KBM-7 (cell line): ENCODE measurements at regions not wholly inside any gene's neighbourhood (a gene's known extent, or its start where the extent isn't known, plus 50 kb on each side); places are given as distances from the start of the nearest gene placed in this dataset.
"Not testable (repeated sequence)": the region's sequence is repeated elsewhere in the genome, so short reads cannot be mapped to it uniquely, and the experiment has no call there.

Source experiments
- DNase-seq: peaks from one replicate; pipeline ENCODE4 v3.0.0-alpha.2; 2015
- in situ Hi-C: fragments of 300-500 bp; cut with MboI; formaldehyde crosslinking; loops from 2 replicates; pipeline ENCODE4 v1.14.3; 2020; ENCODE audit warnings: low sequenced_read_pairs, low pct_unique_long_range_greater_than_20kb, mixed read lengths

DNA sequence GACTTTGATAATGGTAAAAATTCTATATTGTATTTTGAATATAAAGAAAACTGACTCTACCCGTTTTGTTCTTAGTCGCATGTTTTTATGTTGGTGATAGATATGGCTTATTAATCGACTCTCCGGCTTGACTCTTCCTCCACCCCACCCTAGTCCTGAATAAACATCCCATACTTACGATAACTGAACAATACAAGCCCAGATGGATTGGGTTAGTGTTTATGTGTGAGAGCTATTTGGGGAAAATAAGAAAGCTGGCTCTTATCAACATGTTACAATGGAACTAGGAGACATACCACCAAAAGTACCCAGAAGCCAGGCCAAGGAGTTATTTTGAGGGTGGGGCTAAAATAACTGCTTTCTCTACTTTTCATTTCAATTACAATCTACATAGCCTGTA lies 796.3 kb downstream of the DIAPH3 start:
- no peak for DNase-seq
- in situ Hi-C loops = no loop called here

- no peak for DNase-seq
- in situ Hi-C loops = no loop called here
Observed at GRCh38 chr13:59367904-59368303, 795.8 kb downstream of the DIAPH3 start.

DNA sequence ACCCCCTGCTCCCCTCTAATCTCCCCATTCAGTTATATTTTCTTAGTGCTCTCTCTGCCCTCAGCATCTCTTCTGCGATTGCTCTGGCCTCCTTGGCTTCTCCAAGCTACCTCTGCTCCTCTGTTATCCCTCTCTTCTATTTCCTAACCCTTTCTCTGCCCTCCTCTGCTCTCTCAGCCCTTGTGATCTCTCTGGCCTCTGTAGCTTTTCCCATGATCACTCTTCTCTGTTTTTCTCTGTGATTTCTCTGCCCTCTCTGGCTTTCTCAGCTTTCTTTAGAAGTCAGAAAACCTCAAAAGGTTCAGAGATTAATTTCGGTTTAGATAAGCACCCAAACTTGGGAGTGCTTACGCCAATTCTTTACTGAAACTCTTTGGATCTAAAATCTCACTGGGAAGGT lies 795.0 kb downstream of the DIAPH3 start:
- no peak for DNase-seq
- in situ Hi-C loops = no loop called here

DNA sequence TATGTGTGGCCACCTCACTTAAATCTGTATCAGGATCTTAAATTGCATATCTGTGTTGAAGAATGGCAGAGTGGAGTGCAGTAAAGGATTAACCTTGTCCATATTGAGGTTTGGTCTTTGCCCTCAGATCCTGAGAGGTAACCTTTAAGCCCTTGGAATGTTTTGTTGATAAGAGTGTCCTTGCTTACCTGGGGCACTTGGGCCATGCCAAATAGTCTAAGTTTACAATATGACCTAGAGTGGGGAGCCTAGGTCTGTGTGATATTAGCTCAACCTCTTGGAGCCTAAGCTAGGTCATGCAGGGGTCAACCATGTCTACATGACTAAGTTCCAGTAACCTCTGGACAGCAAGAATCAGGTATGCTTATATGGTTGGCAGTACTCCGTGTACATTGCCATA lies 792.5 kb downstream of the DIAPH3 start:
- in situ Hi-C loops = no loop called here

GRCh38 chr13:59373341-59373740 lies 790.4 kb downstream of the DIAPH3 start:
- DNase-seq = no peak
- in situ Hi-C loops = no loop called here

More for the DNA sequence above, 792.5 kb downstream of the DIAPH3 start:
- DNase-seq = no peak

DNA sequence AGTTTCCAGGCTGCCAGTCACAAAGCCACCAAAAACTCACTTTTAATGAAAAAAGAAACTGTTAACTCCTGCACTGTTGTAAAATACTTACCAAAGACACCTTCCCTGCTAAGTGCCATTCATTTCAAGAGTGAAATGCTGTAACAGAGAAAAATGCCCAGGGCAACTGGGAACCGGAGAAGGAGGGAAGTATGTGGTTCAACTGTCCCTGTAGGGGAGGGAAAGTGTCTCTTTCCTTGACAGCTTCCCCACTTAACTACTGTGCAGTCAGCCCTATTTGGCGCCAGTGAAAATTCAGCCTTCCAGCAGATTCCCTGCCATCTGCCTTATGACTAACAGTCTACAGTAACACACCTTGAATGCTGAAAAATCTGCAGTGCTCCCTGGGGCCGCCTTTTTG lies 789.0 kb downstream of the DIAPH3 start:
- in situ Hi-C loops = no loop called here
- peak; percentile 44 for DNase-seq

DNA sequence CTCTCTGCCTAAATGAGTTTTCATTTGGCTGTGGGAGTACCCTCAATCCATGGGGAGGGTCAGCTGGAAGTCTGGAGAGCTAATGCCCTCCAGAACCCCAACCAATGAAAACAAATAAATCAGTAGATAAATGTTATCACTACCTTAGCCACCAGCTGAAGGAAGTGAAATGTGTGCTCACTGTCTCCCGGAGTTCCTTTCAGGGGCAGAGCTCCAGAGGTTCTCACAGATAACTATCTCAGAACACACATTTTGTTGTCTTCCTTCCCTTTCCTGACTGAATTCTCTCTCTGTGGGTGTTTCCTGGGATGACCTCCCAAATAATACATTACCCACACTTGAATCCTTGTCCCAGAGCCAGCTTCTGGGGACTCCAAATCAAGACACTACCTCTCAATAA lies 779.6 kb downstream of the DIAPH3 start:
- in situ Hi-C loops = no loop called here
- peak; percentile 21 for DNase-seq

- in situ Hi-C loops = no loop called here
- peak; percentile 89 for DNase-seq
Observed at GRCh38 chr13:59391696-59392095, 772.0 kb downstream of the DIAPH3 start.

- no peak for DNase-seq
- in situ Hi-C loops = no loop called here
Observed at GRCh38 chr13:59392328-59392727, 771.4 kb downstream of the DIAPH3 start.

DNA sequence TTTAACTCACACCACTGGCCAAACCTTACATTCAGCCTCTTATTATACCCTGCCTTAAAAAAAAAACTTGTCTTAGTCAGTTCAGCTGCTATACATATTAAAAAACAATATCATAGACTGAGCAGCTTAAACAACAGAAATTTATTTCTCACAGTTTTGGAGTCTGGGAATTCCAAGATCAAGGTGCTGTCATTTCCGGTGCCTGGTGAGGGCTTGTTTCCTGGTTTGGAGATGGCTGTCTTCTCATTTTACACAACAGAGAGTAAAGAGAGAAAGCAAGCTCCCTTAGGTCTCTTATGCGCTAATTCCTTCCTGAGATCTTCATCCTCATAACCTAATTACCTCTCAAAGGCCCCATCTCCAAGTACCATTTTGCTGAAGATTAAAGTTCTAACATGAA lies 769.2 kb downstream of the DIAPH3 start:
- in situ Hi-C loops = no loop called here
- DNase-seq = no peak

DNA sequence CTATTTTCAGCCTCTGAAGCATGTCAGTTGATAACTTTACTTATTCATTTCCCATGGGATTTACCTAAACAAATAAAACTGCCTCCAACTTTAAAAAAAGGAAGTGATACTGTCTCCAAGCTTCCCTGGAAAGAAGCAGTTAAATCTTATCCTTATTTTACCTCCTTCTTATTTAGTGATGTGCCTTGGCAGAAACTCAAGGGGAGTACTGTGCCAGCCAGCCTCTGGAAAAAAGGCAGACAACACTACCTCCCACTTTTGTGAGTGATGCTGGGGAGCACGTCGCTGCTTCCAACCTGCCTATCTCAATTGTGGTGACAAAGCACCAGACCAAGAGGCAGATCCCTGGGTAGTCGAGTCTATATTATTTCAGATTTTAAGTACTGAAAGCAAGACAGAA lies 765.6 kb downstream of the DIAPH3 start:
- no peak for DNase-seq
- in situ Hi-C loops = no loop called here

DNA sequence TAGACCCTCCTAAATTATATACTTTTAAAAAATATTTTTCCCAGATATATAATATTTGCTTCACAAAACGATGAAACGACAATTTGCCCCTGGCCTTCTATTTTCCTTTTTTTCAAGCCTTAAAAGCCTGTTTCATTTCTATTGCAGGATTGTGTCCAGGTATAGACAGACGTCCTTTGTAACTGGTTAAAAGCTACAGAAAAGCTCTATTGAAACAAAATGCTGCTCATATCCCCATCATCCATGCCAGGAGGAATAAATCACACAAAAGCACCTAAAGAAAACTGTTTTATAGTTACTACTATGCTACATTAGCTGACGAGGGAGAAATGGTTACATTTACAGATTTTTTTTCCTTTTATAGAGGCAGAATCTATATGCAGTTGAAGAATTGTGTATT lies 765.1 kb downstream of the DIAPH3 start:
- DNase-seq = no peak
- in situ Hi-C loops = no loop called here

DNA sequence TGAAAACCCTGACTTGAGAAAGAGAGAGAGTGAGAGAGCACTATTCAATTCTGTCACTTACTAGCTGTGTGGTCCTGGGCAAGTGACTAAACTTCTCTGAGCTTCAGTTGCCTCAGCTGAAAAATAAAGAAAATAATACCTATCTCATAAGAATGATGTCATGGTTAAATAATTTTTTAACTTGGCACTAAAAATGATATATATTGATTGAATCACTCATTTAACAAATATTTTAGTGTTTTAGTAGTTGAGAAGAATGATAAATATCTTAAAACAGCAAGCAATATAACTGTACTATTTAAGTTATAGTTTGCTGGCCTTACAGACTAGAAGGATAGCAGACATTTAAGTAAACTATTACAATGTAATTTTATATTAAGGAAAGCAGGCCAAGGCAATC lies 764.2 kb downstream of the DIAPH3 start:
- in situ Hi-C loops = no loop called here
- DNase-seq = no peak

- in situ Hi-C loops = no loop called here
- no peak for DNase-seq
Observed at GRCh38 chr13:59404331-59404730, 759.4 kb downstream of the DIAPH3 start.

GRCh38 chr13:59407251-59407650 lies 756.5 kb downstream of the DIAPH3 start:
- in situ Hi-C loops, DNase-seq: not testable (repeated sequence)

DNA sequence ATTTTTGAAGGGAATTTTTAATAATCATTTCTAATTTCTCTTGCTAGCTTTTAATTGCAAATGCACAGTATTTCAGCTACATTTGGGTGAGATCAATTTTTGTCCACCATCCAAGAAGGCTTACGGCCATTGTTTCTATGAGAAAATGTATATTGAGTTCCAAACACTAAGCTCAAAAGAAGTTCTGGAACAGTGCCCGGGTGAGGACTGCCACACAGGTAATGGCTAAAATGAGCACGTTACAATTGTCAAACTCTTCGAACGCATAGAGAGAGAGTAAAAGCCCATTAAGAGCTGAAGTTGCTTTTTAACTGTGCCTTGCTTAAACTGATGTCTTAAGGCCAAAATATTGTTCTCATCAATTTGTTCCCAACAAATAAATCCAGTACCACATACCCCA lies 755.0 kb downstream of the DIAPH3 start:
- no peak for DNase-seq
- in situ Hi-C loops = no loop called here

DNA sequence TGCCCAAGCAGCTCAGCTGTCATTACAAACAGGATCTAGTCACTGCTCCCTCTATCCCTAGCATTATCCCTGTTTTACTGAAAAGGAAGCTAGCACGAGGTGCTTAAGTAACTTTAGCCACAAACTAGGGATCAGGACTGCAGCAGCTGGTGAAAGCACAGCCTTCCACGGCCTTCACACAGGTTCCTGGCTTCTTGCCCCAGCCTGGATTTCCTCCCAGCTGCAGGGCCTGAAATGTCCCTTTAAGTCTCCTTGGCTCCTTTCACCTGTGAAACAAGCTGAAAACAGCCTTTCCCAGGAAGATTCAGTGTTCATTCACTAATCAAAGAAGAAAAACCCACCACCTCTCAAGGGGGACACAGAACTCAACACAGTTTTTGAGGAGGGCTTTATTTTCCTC lies 754.5 kb downstream of the DIAPH3 start:
- no peak for DNase-seq
- in situ Hi-C loops = no loop called here

DNA sequence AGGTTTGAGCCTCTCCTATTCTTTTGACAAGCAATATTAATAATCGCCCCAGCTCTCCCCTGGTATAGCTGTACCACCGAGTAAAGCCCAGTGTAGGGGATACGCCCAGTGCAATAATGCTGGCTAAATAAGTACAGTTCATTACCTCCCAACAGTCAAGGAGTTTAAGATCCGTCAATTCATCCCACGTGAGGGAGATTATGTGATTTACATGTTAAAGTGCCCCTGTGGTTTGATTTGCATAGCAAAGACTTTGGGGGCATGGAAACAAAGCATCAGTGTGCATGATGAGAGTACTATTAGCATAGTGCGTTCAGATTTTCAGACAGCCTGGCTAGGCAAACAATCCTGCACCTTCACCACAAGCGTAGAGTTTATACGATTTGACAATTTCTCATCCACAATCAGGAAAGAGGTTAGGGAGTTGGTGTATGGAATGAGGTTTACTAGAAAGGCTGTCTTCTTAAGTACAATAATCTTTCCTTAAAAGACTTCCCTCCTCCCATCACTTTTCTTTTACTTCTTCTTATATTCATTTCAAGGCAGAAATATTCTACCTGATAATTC lies 754.0 kb downstream of the DIAPH3 start:
- DNase-seq = no peak
- in situ Hi-C loops = no loop called here

- in situ Hi-C loops = no loop called here
- DNase-seq = peak; percentile 48
Observed at GRCh38 chr13:59413126-59413525, 750.6 kb downstream of the DIAPH3 start.

DNA sequence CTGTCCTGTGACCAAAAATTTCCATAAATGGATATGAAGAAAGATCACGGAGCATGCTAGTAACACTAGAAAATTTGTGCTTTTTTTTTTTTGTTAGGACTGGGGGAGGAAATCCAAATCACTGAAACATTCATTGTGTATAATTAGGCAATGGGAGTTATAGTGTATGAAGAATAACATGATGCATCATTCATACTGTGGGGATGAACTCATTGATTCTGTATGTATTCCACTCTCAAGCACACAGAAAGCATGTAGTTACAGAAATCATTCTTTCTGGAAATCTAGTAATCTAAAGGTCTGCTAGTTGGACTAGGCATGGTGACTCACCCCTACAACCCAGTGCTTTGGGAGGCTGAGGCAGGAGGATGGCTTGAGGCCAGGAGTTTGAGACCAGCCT lies 749.7 kb downstream of the DIAPH3 start:
- no peak for DNase-seq
- in situ Hi-C loops = no loop called here

- no peak for DNase-seq
- in situ Hi-C loops = no loop called here
Observed at GRCh38 chr13:59415498-59415897, 748.2 kb downstream of the DIAPH3 start.

- no peak for DNase-seq
- in situ Hi-C loops = no loop called here
Observed at GRCh38 chr13:59416561-59416960, 747.2 kb downstream of the DIAPH3 start.
